Endodermal cell (in vitro differentiated cells): ENCODE measurements at regions not wholly inside any gene's neighbourhood (a gene's known extent, or its start where the extent isn't known, plus 50 kb on each side); places are given as distances from the start of the nearest gene placed in this dataset.

Experiments
- DNase-seq: peaks from one replicate; pipeline ENCODE4 v3.0.0-alpha.2; 2017
- H3K27ac ChIP-seq: 2 replicates; pipeline ENCODE4 v1.5.1; 2013; ENCODE audit warnings: mild to moderate bottlenecking, low read depth, low read length, moderate library complexity
- H3K27me3 ChIP-seq: 2 replicates; pipeline ENCODE4 v1.6.1; 2013; ENCODE audit warnings: mild to moderate bottlenecking, low read length, moderate library complexity; ENCODE audit not compliant: insufficient read depth, control insufficient read depth, poor library complexity, severe bottlenecking
- H3K36me3 ChIP-seq: 2 replicates; pipeline ENCODE4 v1.7.0; 2013; ENCODE audit warnings: mild to moderate bottlenecking, low read length, moderate library complexity; ENCODE audit not compliant: control insufficient read depth, insufficient read depth
- H3K4me1 ChIP-seq: one replicate; pipeline ENCODE4 v1.7.0; 2013; ENCODE audit warnings: low read length; ENCODE audit not compliant: control insufficient read depth, insufficient read depth
- H3K4me3 ChIP-seq: 2 replicates; pipeline ENCODE4 v1.5.1; 2013; ENCODE audit warnings: mild to moderate bottlenecking, low read length, moderate library complexity
- H3K9ac ChIP-seq: 2 replicates; pipeline ENCODE4 v1.6.1; 2013; ENCODE audit warnings: mild to moderate bottlenecking, low read length, moderate library complexity; ENCODE audit not compliant: poor library complexity, severe bottlenecking; ENCODE audit errors: extremely low read depth
- H3K9me3 ChIP-seq: 2 replicates; pipeline ENCODE4 v1.6.1; 2013; ENCODE audit warnings: mild to moderate bottlenecking, low read length, moderate library complexity; ENCODE audit not compliant: control insufficient read depth
- H3K27ac Mint-ChIP-seq: 2 replicates; pipeline ENCODE4 v1.8.0; 2020; ENCODE audit warnings: mixed read lengths
- H3K27me3 Mint-ChIP-seq: 2 replicates; pipeline ENCODE4 v1.8.0; 2021; ENCODE audit warnings: mild to moderate bottlenecking, mixed read lengths; ENCODE audit not compliant: insufficient read depth
- H3K36me3 Mint-ChIP-seq: 2 replicates; pipeline ENCODE4 v1.8.0; 2020; ENCODE audit warnings: low read depth, mixed read lengths
- H3K4me1 Mint-ChIP-seq: 2 replicates; pipeline ENCODE4 v1.8.0; 2020; ENCODE audit warnings: mixed read lengths
- H3K4me3 Mint-ChIP-seq: 2 replicates; pipeline ENCODE4 v1.8.0; 2020; ENCODE audit warnings: mild to moderate bottlenecking, moderate library complexity, mixed read lengths
- H3K9me3 Mint-ChIP-seq: 2 replicates; pipeline ENCODE4 v1.8.0; 2020; ENCODE audit warnings: mild to moderate bottlenecking, mixed read lengths
- WGBS, 2 experiments: methylation state at CpG; one replicate each; pipeline versions ENCODE4 v1.1.5 to v1.1.7; 2013; ENCODE audit warnings: missing lambda C conversion rate in 2 of 2, mixed read lengths in 1 of 2; ENCODE audit not compliant: insufficient coverage in 1 of 2, insufficient read length in 1 of 2; 5-methylcytosine and 5-hydroxymethylcytosine counted together
- TF ChIP-seq, protein P1 (sequence below): fragments of 200-600 bp; sonication (generic); conservative IDR thresholded peaks from 2 replicates; pipeline ENCODE4 v1.5.0; 2021; ENCODE audit warnings: antibody characterized with exemption, mild to moderate bottlenecking

DNA sequence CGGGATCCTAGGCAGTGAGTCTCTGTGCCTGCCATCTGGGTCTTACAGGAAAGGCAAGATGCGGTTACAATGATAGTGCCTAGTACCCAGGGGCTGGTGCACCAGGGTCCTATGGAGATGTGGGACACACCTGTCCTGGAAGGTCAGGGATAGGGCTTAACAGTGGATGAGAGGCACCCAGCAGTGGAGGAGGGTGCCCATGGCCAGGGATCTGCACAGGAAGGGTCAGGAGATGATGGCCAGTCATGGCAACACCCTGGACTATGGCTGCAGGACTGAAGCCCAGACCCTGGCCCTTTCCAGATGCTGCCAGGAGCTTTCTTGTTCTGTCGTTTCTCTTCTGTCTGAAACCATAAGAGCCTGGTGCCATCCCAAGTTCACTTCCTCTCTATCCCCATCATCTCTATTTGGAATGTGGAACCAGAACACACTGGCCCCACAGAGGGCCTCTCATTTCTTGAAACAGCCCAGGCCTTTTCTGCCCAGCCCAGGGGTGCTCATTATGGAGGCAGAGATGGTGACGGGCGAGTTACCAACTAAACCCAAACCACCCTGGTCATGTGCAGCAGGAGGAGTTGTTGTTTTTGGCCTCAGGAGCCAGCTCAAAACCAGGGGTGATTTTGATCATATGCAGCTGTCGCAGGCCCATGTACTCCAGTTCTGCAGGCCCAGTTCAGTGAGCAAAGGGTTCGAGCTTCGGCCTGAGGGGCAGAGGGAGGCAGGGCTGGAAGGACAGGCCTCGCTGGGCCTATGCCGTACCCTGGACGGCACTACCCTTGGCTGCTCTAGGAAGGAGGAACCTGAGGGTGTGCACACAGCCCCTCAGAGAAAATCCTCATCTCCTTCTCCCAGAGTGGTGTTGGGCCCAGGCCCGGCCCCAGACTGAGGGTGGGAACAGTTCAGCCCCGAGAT is 52.6 kb upstream of the GDF10 start:
- 90 to 94% methylated on average over 6 to 13 of the region's 13 CpGs for WGBS, 2 experiments
- DNase-seq: peak; percentile 25
- no peak overlapping the region for H3K4me3 Mint-ChIP-seq

GRCh38 chr10:47248386-47249090 is 51.5 kb upstream of the GDF10 start:
- no peaks in the 10 kb centered on the region for H3K4me1 ChIP-seq
- TF ChIP-seq, protein P1, sequence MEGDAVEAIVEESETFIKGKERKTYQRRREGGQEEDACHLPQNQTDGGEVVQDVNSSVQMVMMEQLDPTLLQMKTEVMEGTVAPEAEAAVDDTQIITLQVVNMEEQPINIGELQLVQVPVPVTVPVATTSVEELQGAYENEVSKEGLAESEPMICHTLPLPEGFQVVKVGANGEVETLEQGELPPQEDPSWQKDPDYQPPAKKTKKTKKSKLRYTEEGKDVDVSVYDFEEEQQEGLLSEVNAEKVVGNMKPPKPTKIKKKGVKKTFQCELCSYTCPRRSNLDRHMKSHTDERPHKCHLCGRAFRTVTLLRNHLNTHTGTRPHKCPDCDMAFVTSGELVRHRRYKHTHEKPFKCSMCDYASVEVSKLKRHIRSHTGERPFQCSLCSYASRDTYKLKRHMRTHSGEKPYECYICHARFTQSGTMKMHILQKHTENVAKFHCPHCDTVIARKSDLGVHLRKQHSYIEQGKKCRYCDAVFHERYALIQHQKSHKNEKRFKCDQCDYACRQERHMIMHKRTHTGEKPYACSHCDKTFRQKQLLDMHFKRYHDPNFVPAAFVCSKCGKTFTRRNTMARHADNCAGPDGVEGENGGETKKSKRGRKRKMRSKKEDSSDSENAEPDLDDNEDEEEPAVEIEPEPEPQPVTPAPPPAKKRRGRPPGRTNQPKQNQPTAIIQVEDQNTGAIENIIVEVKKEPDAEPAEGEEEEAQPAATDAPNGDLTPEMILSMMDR: no peak
- no peak overlapping the region for H3K27ac ChIP-seq
- Mint-ChIP-seq H3K4me3 (no peak overlapping the region), H3K27ac (no peak overlapping the region), H3K9me3 (no peaks in the 10 kb centered on the region), H3K4me1 (no peaks in the 10 kb centered on the region), H3K27me3 (peaks cover 8% of the 10 kb centered on the region), H3K36me3 (no peaks in the 10 kb centered on the region)
- no peak overlapping the region for H3K4me3 ChIP-seq
- no peaks in the 10 kb centered on the region for H3K27me3 ChIP-seq
- H3K9me3 ChIP-seq: no peaks in the 10 kb centered on the region
- 91 to 94% methylated on average over 5 to 8 of the region's 8 CpGs for WGBS, 2 experiments
- H3K36me3 ChIP-seq: no peaks in the 10 kb centered on the region
- H3K9ac ChIP-seq: no peak overlapping the region
- DNase-seq: peak; percentile 16

More for the DNA sequence above, 52.6 kb upstream of the GDF10 start:
- Mint-ChIP-seq H3K9me3 (no peaks in the 10 kb centered on the region), H3K36me3 (no peaks in the 10 kb centered on the region), H3K27me3 (peaks cover 10% of the 10 kb centered on the region), H3K27ac (no peak overlapping the region), H3K4me1 (no peaks in the 10 kb centered on the region)
- Histone ChIP-seq H3K27ac (no peak overlapping the region), H3K4me3 (no peak overlapping the region), H3K9me3 (no peaks in the 10 kb centered on the region), H3K9ac (no peak overlapping the region), H3K36me3 (no peaks in the 10 kb centered on the region), H3K27me3 (peaks cover 4% of the 10 kb centered on the region), H3K4me1 (no peaks in the 10 kb centered on the region)
- TF ChIP-seq, protein P1: no peak

GRCh38 chr10:47249881-47250280 is 50.1 kb upstream of the GDF10 start:
- WGBS, 2 experiments: 86 to 94% methylated on average over 3 to 4 of the region's 4 CpGs

More at GRCh38 chr10:47249881-47250280, 50.1 kb upstream of the GDF10 start:
- Histone ChIP-seq H3K36me3 (no peaks in the 10 kb centered on the region), H3K4me1 (no peaks in the 10 kb centered on the region), H3K27ac (no peak overlapping the region), H3K27me3 (no peaks in the 10 kb centered on the region), H3K9me3 (no peaks in the 10 kb centered on the region), H3K9ac (no peak overlapping the region), H3K4me3 (no peak overlapping the region)
- Mint-ChIP-seq H3K9me3 (no peaks in the 10 kb centered on the region), H3K36me3 (no peaks in the 10 kb centered on the region), H3K27me3 (peaks cover 8% of the 10 kb centered on the region), H3K27ac (no peak overlapping the region), H3K4me3 (no peak overlapping the region), H3K4me1 (no peaks in the 10 kb centered on the region)
- DNase-seq: peak; percentile 21
- TF ChIP-seq, protein P1: no peak
